ENCODE measurements at regions not wholly inside any gene's neighbourhood (a gene's known extent, or its start where the extent isn't known, plus 50 kb on each side); places are given as distances from the start of the nearest gene placed in this dataset.

- H3F3A ChIP-seq (ENCODE audit: insufficient read depth): peaks cover 22% of the 10 kb centered on the region
- H3K9ac ChIP-seq: 0 out of 2 replicates have a peak overlapping the region, but pooled peaks have one; percentile 1
- H4K20me1 ChIP-seq (ENCODE audit: insufficient read depth): no peaks in the 10 kb centered on the region
- no peaks in the 10 kb centered on the region for H3K9me3 ChIP-seq (ENCODE audit: low read depth)
- H3K79me2 ChIP-seq (ENCODE audit: insufficient read depth): no peaks in the 10 kb centered on the region
- H3K9me2 ChIP-seq (ENCODE audit: insufficient read depth): no peaks in the 10 kb centered on the region
- no peaks in the 10 kb centered on the region for H3K27me3 ChIP-seq (replicated peaks; ENCODE audit: insufficient read depth)
- H3K4me3 ChIP-seq: no peak overlapping the region
- peak overlapping the region; percentile 75 for H3K27ac ChIP-seq
- peak; percentile 46 for DNase-seq
- in situ Hi-C loops (cut with MboI): no loop called here
- H2AFZ ChIP-seq: peak overlapping the region; percentile 22; the same call in 1 of the 2 replicates
- peaks cover 19% of the 10 kb centered on the region for H3K4me1 ChIP-seq (ENCODE audit: insufficient read depth)
- TF ChIP-seq EZH2phosphoT487 (IDR thresholded peaks at IDR 0.05; ENCODE audit: insufficient read depth, low read depth) (no peak), EZH2 (IDR thresholded peaks at IDR 0.05; ENCODE audit: insufficient read depth, poor library complexity, severe bottlenecking) (no peak)
- no peaks in the 10 kb centered on the region for H3K36me3 ChIP-seq (ENCODE audit: low read depth)
- 49 to 56% methylated on average over 3 to 4 of the region's 4 CpGs for WGBS, 2 experiments (ENCODE audit: low coverage in 1 of 2, low lambda C conversion rate in 2 of 2, missing lambda C conversion rate in 2 of 2)
- H3K4me2 ChIP-seq (ENCODE audit: unreplicated experiment): peak overlapping the region; percentile 5
Observed at GRCh38 chr5:78698191-78698791, 49.7 kb upstream of the LHFPL2 start.

Measured in GM23248 (cell line).